Activated CD4-positive, alpha-beta T cell treated with anti-CD3 and anti-CD28 coated beads, Interleukin-10, Interleukin-2, amounts not matched to agents 100 ng/mL and 50 ng/mL, durations not matched to agents 16 hours and 8 hours (primary cell): ENCODE measurements at regions not wholly inside any gene's neighbourhood (a gene's known extent, or its start where the extent isn't known, plus 50 kb on each side); places are given as distances from the start of the nearest gene placed in this dataset.

Experiments
- DNase-seq: peaks from one replicate; pipeline ENCODE4 v3.0.0-alpha.2; 2020

GRCh38 chr6:109224994-109225393 lies 129.7 kb downstream of the CEP57L1 start:
- no peak for DNase-seq

- no peak for DNase-seq
Observed at GRCh38 chr6:109224107-109224875, 129.0 kb downstream of the CEP57L1 start.

GRCh38 chr6:109222848-109223247 lies 127.5 kb downstream of the CEP57L1 start:
- DNase-seq, result no peak

GRCh38 chr6:109221543-109222195 lies 126.4 kb downstream of the CEP57L1 start:
- no peak for DNase-seq
